Peyer's patch (tissue), 4 donors: ENCODE measurements at regions not wholly inside any gene's neighbourhood (a gene's known extent, or its start where the extent isn't known, plus 50 kb on each side); places are given as distances from the start of the nearest gene placed in this dataset.
A peak's percentile ranks its signal among the peaks of the same experiment; 100 is the strongest.

ENCODE experiments used
- DNase-seq, 3 donors: peaks; one replicate each; pipeline ENCODE4 v3.0.0-alpha.2; 2017 to 2019
- H3K27ac ChIP-seq, 4 donors: fragments of 200-600 bp; sonication (generic); one replicate each; pipeline ENCODE4 v1.5.1; 2016 to 2019
- H3K27me3 ChIP-seq, 2 donors: fragments of 200-600 bp; sonication (generic); one replicate each; pipeline ENCODE4 v1.5.1; 2019
- H3K36me3 ChIP-seq, 3 donors: fragments of 200-600 bp; sonication (generic); one replicate each; pipeline ENCODE4 v1.5.1; 2016 to 2019
- H3K4me1 ChIP-seq, 4 donors: fragments of 200-600 bp; sonication (generic); one replicate each; pipeline ENCODE4 v1.5.1; 2016 to 2019
- H3K4me3 ChIP-seq, 4 donors: fragments of 200-600 bp; sonication (generic); 1 replicate in 3 of 4; 2 replicates in 1 of 4; pipeline ENCODE4 v1.5.1; 2016 to 2019; ENCODE audit warnings: mild to moderate bottlenecking in 1 of 4
- H3K9me3 ChIP-seq, 4 donors: fragments of 200-600 bp; sonication (generic); one replicate each; pipeline ENCODE4 v1.5.1; 2016 to 2019; ENCODE audit warnings: mild to moderate bottlenecking in 1 of 4
- CTCF ChIP-seq, 6 experiments: fragments of 450-650 bp in 4 of 6; fragments of 200-600 bp in 2 of 6; sonication (generic) in 1 of 6; IDR thresholded peaks; one replicate each; pipeline ENCODE4 v1.5.1; 2017 to 2019; ENCODE audit warnings: antibody characterized with exemption in 6 of 6, mild to moderate bottlenecking in 3 of 6, moderate library complexity in 1 of 6
- POLR2A ChIP-seq, 2 donors: fragments of 450-650 bp; IDR thresholded peaks; one replicate each; pipeline ENCODE4 v1.5.1; 2017; ENCODE audit warnings: antibody characterized with exemption in 2 of 2, mild to moderate bottlenecking in 2 of 2, moderate library complexity in 2 of 2

GRCh38 chr10:110391541-110391940 is 86.8 kb upstream of the SMNDC1 start:
- no peaks in the 10 kb centered on the region for H3K36me3 ChIP-seq
- TF ChIP-seq POLR2A (IDR thresholded peaks at IDR 0.05) (no peak), CTCF (IDR thresholded peaks at IDR 0.05) (no peak)

GRCh38 chr10:110392121-110392520 is 87.4 kb upstream of the SMNDC1 start:
- Histone ChIP-seq H3K4me1 (peaks cover 0 to 34% (median 7%) of the 10 kb centered on the region in 4 donors), H3K27ac (peak overlapping the region in 1 of 4 donors; percentile 44), H3K27me3 (no peaks in the 10 kb centered on the region), H3K9me3 (no peaks in the 10 kb centered on the region), H3K36me3 (no peaks in the 10 kb centered on the region), H3K4me3 (no peak overlapping the region)
- DNase-seq = peak in 1 of 3 donors; percentile 44
- TF ChIP-seq POLR2A (IDR thresholded peaks at IDR 0.05) (no peak), CTCF (IDR thresholded peaks at IDR 0.05) (no peak)

More at GRCh38 chr10:110391541-110391940, 86.8 kb upstream of the SMNDC1 start:
- H3K4me1 ChIP-seq = peaks cover 0 to 28% (median 7%) of the 10 kb centered on the region in 4 donors
- H3K27ac ChIP-seq = no peak overlapping the region
- peak in 1 of 3 donors; percentile 38 for DNase-seq
- H3K27me3 ChIP-seq = no peaks in the 10 kb centered on the region
- no peaks in the 10 kb centered on the region for H3K9me3 ChIP-seq
- no peak overlapping the region for H3K4me3 ChIP-seq

- DNase-seq = peak in 2 of 3 donors; percentile 74 to 83
- Histone ChIP-seq H3K36me3 (no peaks in the 10 kb centered on the region), H3K4me3 (no peak overlapping the region), H3K27me3 (no peaks in the 10 kb centered on the region), H3K27ac (peak overlapping the region in 1 of 4 donors; percentile 44), H3K9me3 (no peaks in the 10 kb centered on the region), H3K4me1 (peaks cover 0 to 36% (median 7%) of the 10 kb centered on the region in 4 donors)
- TF ChIP-seq POLR2A (IDR thresholded peaks at IDR 0.05) (no peak), CTCF (IDR thresholded peaks at IDR 0.05) (no peak)
These were observed 88.4 kb upstream of the SMNDC1 start for GRCh38 chr10:110392868-110393740.

- H3K4me1 ChIP-seq = peaks cover 0 to 41% (median 9%) of the 10 kb centered on the region in 4 donors
- peak in 1 of 3 donors; percentile 44 for DNase-seq
- no peaks in the 10 kb centered on the region for H3K9me3 ChIP-seq
- no peak overlapping the region for H3K27ac ChIP-seq
- no peak overlapping the region for H3K4me3 ChIP-seq
- no peaks in the 10 kb centered on the region for H3K36me3 ChIP-seq
- no peaks in the 10 kb centered on the region for H3K27me3 ChIP-seq
- TF ChIP-seq POLR2A (IDR thresholded peaks at IDR 0.05) (no peak), CTCF (IDR thresholded peaks at IDR 0.05) (no peak)
These were observed 89.1 kb upstream of the SMNDC1 start for GRCh38 chr10:110393866-110394265.

GRCh38 chr10:110394296-110394695 is 89.6 kb upstream of the SMNDC1 start:
- Histone ChIP-seq H3K27me3 (no peaks in the 10 kb centered on the region), H3K27ac (no peak overlapping the region), H3K4me3 (no peak overlapping the region), H3K36me3 (no peaks in the 10 kb centered on the region), H3K9me3 (no peaks in the 10 kb centered on the region), H3K4me1 (peaks cover 0 to 41% (median 10%) of the 10 kb centered on the region in 4 donors)
- peak in 1 of 3 donors; percentile 40 for DNase-seq
- no peak for TF ChIP-seq CTCF (IDR thresholded peaks at IDR 0.05)
- no peak for TF ChIP-seq POLR2A (IDR thresholded peaks at IDR 0.05)
